ENCODE measurements at regions not wholly inside any gene's neighbourhood (a gene's known extent, or its start where the extent isn't known, plus 50 kb on each side); places are given as distances from the start of the nearest gene placed in this dataset.

DNA sequence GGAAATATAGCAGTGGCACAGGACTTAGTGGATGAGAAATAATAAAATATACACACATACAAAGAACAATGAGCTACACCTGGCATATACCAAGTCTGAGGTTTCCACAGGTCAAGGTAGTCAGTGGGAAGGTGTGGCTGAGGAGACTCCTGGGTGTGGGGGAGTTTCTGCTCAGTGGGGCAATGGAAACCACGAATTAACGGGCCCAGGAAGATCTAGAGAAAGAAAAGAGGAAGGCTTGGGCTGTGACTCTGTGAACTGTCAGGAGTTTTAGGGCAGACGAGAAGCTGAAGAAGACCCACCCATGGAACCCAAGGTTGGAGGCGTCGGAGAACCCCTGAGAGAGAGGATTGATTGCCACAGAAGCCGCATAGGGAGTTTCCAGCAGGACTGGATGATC lies 196.5 kb downstream of the HERPUD2 start:
- no peak for DNase-seq

DNA sequence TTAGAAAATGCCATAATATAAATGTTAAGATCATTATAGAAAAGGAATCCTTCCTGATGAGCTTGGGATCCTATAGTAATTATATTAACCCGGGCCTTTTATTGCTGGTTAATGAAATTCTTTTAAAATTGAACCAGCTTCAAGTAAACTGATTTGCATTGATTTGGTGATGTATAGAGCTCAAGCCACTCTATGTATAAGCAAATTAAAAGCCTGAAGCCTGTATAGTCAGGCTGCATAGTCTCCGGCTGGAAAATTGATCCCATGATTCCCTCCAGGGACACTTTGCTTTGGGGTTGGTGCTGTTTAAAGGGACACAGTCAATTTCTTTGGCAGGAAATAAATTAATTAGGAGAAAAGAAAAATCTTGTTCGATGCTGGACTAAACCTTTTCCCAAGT lies 199.1 kb downstream of the HERPUD2 start:
- no peak for DNase-seq

- no peak for DNase-seq
Observed at GRCh38 chr7:35495377-35495776, 199.6 kb downstream of the HERPUD2 start.

GRCh38 chr7:35494407-35494806 lies 200.5 kb downstream of the HERPUD2 start:
- DNase-seq: no peak

DNA sequence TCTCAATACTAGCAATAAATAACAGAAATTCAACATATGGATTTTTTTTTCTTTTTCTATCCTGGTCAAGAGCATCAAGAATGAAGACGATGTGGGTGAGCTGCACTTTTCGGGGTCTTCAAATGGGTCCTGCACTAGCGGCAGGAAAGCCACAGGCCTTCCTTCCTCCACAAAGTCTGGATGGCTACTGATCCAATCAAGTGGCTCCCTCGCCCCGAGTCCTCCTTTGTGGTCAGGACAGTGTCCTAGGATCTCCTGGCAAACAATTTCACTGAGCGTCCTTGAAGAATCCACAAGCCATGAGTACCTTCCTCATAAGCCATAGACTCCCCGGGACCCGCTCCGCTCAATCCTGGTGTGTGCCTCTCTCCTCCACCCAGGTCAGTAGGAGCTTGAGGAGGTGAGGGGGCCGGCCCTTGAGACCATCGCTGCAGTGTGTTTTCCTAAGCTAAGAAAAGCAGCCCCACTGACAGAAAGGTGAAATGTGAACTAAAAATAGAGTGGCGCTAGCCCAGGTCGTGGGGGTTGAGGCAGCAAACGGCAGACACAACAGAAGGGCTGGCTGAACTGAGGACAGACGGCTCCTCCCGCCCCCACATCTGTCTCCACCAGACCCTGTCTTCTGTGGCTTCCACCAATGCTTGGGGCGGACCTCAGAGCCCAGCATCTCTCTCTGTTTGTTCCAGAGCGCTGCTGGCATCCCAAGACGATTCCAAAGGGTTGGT lies 202.3 kb downstream of the HERPUD2 start:
- DNase-seq: no peak

- DNase-seq: no peak
Observed at GRCh38 chr7:35491233-35491632, 203.7 kb downstream of the HERPUD2 start.

DNA sequence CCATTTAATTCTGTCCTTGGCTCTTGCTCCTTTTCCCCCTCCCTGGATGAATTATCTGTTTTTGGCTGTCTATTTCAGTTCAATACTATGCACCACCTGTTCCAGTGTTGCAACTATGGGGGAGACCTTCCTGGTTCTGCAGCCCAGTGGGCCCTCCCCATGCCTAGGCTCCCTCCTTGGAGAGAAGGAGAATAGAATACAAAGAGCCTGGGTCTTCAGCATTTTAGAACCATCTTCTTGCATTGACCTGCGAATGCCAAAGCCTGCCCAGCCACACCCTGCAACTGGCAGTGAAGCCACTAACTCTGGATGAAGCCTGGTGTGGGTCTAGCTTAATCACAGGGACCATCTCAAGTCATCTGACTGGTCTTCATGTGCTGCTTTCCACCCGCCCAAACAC lies 207.1 kb downstream of the HERPUD2 start:
- no peak for DNase-seq

DNA sequence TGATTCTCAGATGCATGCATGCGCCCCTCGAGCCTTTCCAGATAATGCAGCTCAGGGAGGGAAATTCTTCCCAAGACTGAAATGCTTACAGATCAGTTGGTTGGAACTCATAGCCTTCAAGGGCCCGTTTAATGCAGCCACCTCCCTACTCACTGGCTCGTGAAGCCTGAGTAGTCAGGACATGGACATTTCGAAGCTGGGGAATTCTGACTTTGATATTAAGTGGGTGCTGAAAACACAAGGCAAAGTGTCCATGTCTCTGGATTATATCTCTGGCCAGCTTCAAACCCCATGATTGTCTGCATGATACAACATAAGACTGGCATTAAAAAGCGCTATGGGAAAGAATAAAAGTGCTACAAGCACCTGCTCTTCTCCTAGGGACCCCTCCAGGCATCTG lies 207.5 kb downstream of the HERPUD2 start:
- DNase-seq: no peak

DNA sequence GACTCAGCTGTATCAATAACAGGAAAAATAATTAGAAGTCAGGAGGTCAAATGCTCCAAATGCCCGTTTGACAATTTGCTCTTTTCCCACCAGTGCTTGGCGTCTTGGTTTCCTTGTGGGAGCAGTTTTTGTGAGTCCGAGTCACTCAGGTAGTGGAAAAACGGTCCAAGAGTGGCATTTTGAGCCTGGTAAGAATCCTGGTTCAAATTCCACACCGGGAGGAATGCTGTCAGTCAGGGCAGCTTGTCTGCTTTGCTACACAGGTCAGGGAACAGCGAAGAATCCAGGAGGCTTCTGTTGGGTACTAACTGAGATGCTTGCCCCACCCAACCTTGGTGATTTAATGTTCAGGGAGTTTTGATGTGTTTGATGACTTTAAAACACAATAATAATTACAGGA lies 209.5 kb downstream of the HERPUD2 start:
- no peak for DNase-seq

- no peak for DNase-seq
Observed at GRCh38 chr7:35483568-35483967, 211.4 kb downstream of the HERPUD2 start.

GRCh38 chr7:35482231-35482630 lies 212.7 kb downstream of the HERPUD2 start:
- no peak for DNase-seq

- DNase-seq: no peak
Observed at GRCh38 chr7:35480806-35481205, 214.1 kb downstream of the HERPUD2 start.

GRCh38 chr7:35477609-35478008 lies 217.3 kb downstream of the HERPUD2 start:
- DNase-seq: no peak

DNA sequence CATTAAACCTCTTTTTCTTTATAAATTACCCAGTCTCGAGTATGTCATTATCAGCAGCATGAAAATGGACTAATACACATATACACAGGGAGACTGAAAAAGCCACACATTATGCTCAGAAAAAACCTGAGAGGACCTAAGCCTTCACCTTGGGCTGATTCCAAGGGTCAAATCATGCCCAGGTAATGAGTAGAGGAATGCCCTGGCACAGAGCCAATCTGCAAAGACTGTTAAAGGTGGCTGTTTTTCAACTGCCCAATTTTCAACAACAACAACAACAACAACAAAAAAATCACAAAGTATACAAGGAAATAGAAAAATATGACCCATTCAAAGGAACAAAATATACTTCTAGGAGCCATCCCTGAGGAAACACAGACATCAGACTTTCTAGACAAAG lies 220.2 kb upstream of the TBX20 start:
- no peak for DNase-seq

GRCh38 chr7:35468606-35469005 lies 214.7 kb upstream of the TBX20 start:
- DNase-seq: no peak

DNA sequence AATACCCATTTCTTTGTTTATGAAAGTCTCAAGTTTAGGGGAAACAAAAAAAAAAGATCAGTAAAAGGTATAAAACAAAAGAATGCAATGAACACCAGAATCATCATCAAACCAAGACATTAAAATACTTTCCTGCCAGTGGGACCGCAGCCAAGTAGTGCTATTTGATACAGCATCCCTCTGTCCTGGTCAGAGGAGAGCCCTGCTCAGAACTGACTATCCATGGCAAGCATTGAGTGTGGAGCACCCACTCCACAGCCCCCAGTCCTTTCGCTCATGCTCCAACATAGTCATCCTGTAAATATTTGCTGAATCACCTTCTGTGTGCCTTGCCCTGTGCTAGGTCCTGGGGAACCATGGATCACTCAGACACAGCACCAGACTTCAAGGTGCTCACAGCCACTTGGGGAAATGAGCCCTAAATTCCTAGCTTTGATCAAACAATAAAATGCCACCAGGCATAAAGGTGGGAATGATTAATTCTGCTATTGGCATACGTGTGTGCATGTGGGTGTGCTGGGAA lies 213.6 kb upstream of the TBX20 start:
- no peak for DNase-seq

- no peak for DNase-seq
Observed at GRCh38 chr7:35465791-35466336, 212.0 kb upstream of the TBX20 start.

GRCh38 chr7:35463751-35464150 lies 209.9 kb upstream of the TBX20 start:
- DNase-seq: no peak

GRCh38 chr7:35463176-35463700 lies 209.3 kb upstream of the TBX20 start:
- DNase-seq: no peak

- no peak for DNase-seq
Observed at GRCh38 chr7:35454575-35455385, 200.9 kb upstream of the TBX20 start.

DNA sequence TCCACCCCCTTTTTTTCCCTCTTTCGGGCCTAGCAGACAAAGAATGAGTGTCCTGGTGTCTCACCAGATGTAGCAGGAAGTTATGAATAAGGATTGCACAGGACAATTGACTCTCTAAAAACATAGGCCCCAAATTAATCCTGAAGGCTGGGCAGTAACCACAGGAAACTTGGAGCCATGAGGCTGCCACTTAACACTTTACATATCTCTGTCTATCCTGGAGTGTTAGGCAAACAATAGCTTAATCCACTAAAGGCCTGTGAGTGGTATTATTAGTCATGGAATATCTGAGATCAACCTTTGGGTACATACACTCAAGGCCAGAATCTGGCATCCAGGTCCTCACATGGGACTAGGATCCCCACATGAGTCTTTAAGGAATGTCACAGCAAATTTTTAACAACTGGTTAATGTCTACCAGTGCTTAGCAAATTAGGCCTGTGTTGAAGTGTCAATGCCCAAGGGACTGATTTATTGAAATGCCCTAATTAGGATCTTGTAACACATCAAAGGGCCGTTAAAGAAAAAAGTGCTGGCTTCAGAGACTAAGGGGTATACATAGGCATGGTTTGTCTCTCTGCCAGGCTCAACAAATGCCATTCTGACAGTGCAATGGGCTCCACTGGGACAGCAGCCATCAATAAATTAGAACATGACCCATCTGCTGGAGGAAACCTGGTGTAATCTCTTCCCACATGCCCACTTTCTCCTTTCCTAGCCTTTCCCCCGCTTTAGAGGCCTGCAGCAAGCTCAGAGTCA lies 196.7 kb upstream of the TBX20 start:
- no peak for DNase-seq

DNA sequence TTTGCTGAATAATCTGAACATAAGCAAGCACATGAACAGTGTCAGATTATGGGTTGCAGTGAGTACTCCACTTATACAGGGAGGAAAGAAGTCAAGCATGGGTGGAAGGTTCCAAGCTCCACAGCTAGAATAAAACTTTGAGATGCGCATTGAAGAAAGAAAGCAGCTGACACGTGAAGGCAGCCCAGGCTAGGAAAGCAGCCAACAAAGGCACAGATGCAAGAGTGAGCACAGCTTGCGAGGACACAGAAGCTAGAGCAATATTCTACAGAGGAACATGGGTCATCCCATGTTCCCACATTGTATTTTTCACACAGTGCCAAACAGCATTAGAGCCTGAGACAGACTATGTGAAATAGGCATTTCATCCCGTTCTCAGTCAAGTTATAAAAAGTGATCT lies 194.6 kb upstream of the TBX20 start:
- DNase-seq: no peak

DNA sequence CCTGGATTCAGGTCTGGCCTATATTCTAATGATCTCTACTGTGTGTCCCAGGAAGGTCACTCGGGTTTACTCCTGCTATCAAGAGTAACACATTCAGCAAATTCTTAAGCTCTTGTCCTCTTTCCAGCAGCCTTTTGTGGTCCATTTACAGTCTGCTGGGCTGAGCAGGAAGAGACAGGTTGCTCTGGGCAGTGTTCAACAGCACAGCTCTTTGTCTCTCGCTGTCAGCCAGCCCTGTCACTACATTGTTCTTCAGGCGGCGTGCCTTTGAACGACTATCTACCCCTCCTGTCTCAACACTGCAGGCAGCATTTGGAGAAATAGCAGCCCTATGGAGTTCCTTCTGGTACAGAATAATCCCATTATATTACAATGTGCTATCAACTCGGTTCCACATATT lies 192.2 kb upstream of the TBX20 start:
- no peak for DNase-seq

Measured in cerebellar nuclear complex (tissue), 1 donor.